ENCODE measurements at regions not wholly inside any gene's neighbourhood (a gene's known extent, or its start where the extent isn't known, plus 50 kb on each side); places are given as distances from the start of the nearest gene placed in this dataset.

GRCh38 chr1:90262286-90262685 lies 267.4 kb downstream of the ZNF326 start:
- Histone ChIP-seq H3K4me3 (no peak overlapping the region), H3K4me1 (no peaks in the 10 kb centered on the region), H3K27me3 (no peaks in the 10 kb centered on the region), H3K36me3 (no peaks in the 10 kb centered on the region), H3K9me3 (no peaks in the 10 kb centered on the region), H3K27ac (no peak overlapping the region)
- DNase-seq (no peak), ATAC-seq (no peak)
- TF ChIP-seq, protein P1, sequence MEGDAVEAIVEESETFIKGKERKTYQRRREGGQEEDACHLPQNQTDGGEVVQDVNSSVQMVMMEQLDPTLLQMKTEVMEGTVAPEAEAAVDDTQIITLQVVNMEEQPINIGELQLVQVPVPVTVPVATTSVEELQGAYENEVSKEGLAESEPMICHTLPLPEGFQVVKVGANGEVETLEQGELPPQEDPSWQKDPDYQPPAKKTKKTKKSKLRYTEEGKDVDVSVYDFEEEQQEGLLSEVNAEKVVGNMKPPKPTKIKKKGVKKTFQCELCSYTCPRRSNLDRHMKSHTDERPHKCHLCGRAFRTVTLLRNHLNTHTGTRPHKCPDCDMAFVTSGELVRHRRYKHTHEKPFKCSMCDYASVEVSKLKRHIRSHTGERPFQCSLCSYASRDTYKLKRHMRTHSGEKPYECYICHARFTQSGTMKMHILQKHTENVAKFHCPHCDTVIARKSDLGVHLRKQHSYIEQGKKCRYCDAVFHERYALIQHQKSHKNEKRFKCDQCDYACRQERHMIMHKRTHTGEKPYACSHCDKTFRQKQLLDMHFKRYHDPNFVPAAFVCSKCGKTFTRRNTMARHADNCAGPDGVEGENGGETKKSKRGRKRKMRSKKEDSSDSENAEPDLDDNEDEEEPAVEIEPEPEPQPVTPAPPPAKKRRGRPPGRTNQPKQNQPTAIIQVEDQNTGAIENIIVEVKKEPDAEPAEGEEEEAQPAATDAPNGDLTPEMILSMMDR (IDR thresholded peaks at IDR 0.05): no peak
- intact Hi-C loops (cut with DNase I): no loop called here

DNA sequence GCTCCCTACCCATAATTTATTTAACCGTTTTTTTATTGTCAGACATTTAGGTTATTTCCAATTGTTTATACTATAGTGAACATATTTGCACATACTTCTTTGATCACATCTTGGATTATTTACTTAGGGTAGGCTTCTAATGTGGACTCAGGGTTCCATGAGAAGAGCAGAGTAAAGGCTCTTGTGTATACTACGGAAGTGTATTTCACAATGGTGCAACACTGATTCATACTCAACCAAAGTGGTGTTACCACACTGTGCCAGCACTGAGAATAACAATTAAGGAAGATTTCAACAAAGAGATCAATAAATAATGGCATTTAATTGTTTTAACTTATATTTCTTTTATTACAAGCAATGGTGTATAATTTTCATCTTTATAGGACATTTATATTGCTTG lies 251.2 kb downstream of the ZNF326 start:
- DNase-seq (no peak), ATAC-seq (peak; percentile 87)
- H3K9me3 ChIP-seq: peaks cover 0 to 15% of the 10 kb centered on the region in 2 donors
- no peaks in the 10 kb centered on the region for H3K36me3 ChIP-seq
- no peak overlapping the region for H3K27ac ChIP-seq
- H3K4me1 ChIP-seq: no peaks in the 10 kb centered on the region
- no peak overlapping the region for H3K4me3 ChIP-seq
- no peaks in the 10 kb centered on the region for H3K27me3 ChIP-seq
- intact Hi-C loops (cut with DNase I): no loop called here
- TF ChIP-seq, protein P1 (IDR thresholded peaks at IDR 0.05): no peak

DNA sequence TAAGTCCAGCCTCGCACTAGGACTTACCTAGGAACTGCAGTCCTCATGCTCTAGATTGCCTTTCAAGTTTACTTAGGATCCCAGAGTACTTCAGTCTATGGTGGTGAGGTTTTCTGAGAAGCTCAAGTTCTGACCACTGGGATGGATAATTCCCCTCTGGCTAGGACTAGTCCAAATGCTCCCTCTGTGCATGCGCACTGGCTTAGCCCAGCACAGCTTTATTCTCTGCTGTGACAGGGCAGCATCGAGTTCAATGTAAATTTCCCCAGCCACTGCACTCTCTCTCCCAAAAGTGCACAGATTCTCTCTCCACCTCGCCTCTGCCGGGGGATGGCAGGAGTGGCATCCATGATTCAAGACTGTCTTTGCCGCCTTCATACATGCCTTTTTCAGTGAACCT lies 241.6 kb downstream of the ZNF326 start:
- DNase-seq (no peak), ATAC-seq (no peak)
- H3K4me1 ChIP-seq: no peaks in the 10 kb centered on the region
- no peak overlapping the region for H3K27ac ChIP-seq
- intact Hi-C loops (cut with DNase I): no loop called here
- no peaks in the 10 kb centered on the region for H3K36me3 ChIP-seq
- H3K4me3 ChIP-seq: no peak overlapping the region
- H3K9me3 ChIP-seq: no peaks in the 10 kb centered on the region
- H3K27me3 ChIP-seq: no peaks in the 10 kb centered on the region
- TF ChIP-seq, protein P1 (IDR thresholded peaks at IDR 0.05): no peak

GRCh38 chr1:90223401-90223800 lies 228.5 kb downstream of the ZNF326 start:
- Histone ChIP-seq H3K4me1 (no peaks in the 10 kb centered on the region), H3K27ac (no peak overlapping the region), H3K36me3 (no peaks in the 10 kb centered on the region), H3K27me3 (no peaks in the 10 kb centered on the region), H3K9me3 (peaks cover 0 to 14% of the 10 kb centered on the region in 2 donors), H3K4me3 (no peak overlapping the region)
- DNase-seq (no peak), ATAC-seq (no peak)
- TF ChIP-seq, protein P1 (IDR thresholded peaks at IDR 0.05): no peak
- intact Hi-C loops (cut with DNase I): no loop called here

DNA sequence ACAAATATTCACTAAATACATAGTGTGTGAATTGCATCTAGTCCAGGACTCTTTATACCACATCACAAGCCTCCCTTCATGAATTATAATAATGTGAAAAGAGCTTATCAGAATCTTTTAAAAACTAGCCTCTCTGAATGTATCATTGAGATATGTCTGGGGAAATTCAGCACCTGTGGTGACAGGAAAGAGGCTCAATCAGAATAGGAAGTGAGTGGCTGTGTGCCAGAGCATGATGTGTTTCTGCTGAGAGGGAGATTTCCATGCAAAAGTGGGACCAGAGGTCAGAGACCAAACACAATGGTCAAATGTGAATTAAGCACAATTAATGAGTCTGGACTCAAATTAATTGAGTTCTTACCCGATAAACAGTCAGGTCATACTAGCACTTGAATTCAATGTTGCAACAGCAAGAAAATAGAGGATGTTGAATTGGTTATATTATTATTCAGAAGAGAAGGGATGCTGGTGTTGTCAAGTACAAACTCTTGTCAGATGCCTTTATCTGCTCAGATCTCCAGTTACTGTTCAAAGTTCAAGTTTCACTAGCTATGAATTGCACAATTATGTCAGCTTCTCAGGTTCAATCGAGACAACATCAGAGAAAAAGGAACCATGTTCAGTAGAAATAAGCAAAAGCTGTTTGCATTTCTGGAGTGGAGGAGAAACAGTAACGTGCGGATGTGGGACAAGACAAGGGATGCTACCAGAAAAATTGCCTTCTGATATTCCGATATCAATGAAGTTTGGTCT lies 226.2 kb downstream of the ZNF326 start:
- DNase-seq: no peak
- Histone ChIP-seq H3K36me3 (no peaks in the 10 kb centered on the region), H3K27ac (no peak overlapping the region), H3K27me3 (no peaks in the 10 kb centered on the region), H3K4me1 (no peaks in the 10 kb centered on the region), H3K9me3 (peaks cover 0 to 14% of the 10 kb centered on the region in 2 donors), H3K4me3 (no peak overlapping the region)
- TF ChIP-seq, protein P1 (IDR thresholded peaks at IDR 0.05): no peak
- intact Hi-C loops (cut with DNase I): no loop called here
- ATAC-seq: no peak

All from left lung (tissue), 4 donors.